ENCODE measurements at regions not wholly inside any gene's neighbourhood (a gene's known extent, or its start where the extent isn't known, plus 50 kb on each side); places are given as distances from the start of the nearest gene placed in this dataset.

GRCh38 chr10:89085153-89085552 is 94.6 kb downstream of the FAS start:
- H3F3A ChIP-seq (ENCODE audit: insufficient read depth, low read length) = no peaks in the 10 kb centered on the region
- H3K27me3 ChIP-seq (ENCODE audit: insufficient read depth, low read length) = no peaks in the 10 kb centered on the region
- H3K9me2 ChIP-seq (ENCODE audit: low read depth, low read length) = no peaks in the 10 kb centered on the region
- H3K4me3 ChIP-seq (ENCODE audit: low read depth, low read length, poor library complexity, severe bottlenecking) = no peak overlapping the region
- no peak for TF ChIP-seq EZH2 (IDR thresholded peaks at IDR 0.05; ENCODE audit: borderline replicate concordance, low read length)
- no peak for TF ChIP-seq CTCF (IDR thresholded peaks at IDR 0.05; ENCODE audit: low read length)
- no peaks in the 10 kb centered on the region for H3K79me2 ChIP-seq (ENCODE audit: insufficient read depth, low read length)
- H3K36me3 ChIP-seq (ENCODE audit: insufficient read depth, low read length) = no peaks in the 10 kb centered on the region
- no peak overlapping the region for H3K27ac ChIP-seq (ENCODE audit: low read depth, low read length, poor library complexity, severe bottlenecking)
- no peaks in the 10 kb centered on the region for H4K20me1 ChIP-seq (ENCODE audit: insufficient read depth, low read length)
- H2AFZ ChIP-seq (ENCODE audit: low read length) = no peak overlapping the region
- no peak overlapping the region for H3K4me2 ChIP-seq (ENCODE audit: low read length)
- peaks cover 18% of the 10 kb centered on the region for H3K4me1 ChIP-seq (ENCODE audit: insufficient read depth, low read length, severe bottlenecking)
- H3K9me3 ChIP-seq (ENCODE audit: low read length) = no peaks in the 10 kb centered on the region
- H3K9ac ChIP-seq (ENCODE audit: low read length) = no peak overlapping the region

GRCh38 chr10:89082086-89082485 is 91.5 kb downstream of the FAS start:
- no peak overlapping the region for H3K4me3 ChIP-seq (ENCODE audit: low read depth, low read length, poor library complexity, severe bottlenecking)
- H3K4me1 ChIP-seq (ENCODE audit: insufficient read depth, low read length, severe bottlenecking) = peaks cover 10% of the 10 kb centered on the region
- no peaks in the 10 kb centered on the region for H3F3A ChIP-seq (ENCODE audit: insufficient read depth, low read length)
- no peaks in the 10 kb centered on the region for H3K9me3 ChIP-seq (ENCODE audit: low read length)
- H3K9me2 ChIP-seq (ENCODE audit: low read depth, low read length) = no peaks in the 10 kb centered on the region
- H3K27me3 ChIP-seq (ENCODE audit: insufficient read depth, low read length) = no peaks in the 10 kb centered on the region
- no peaks in the 10 kb centered on the region for H3K36me3 ChIP-seq (ENCODE audit: insufficient read depth, low read length)
- no peak overlapping the region for H3K4me2 ChIP-seq (ENCODE audit: low read length)
- no peak overlapping the region for H2AFZ ChIP-seq (ENCODE audit: low read length)
- no peaks in the 10 kb centered on the region for H4K20me1 ChIP-seq (ENCODE audit: insufficient read depth, low read length)
- no peak for TF ChIP-seq CTCF (IDR thresholded peaks at IDR 0.05; ENCODE audit: low read length)
- no peak for TF ChIP-seq EZH2 (IDR thresholded peaks at IDR 0.05; ENCODE audit: borderline replicate concordance, low read length)
- H3K27ac ChIP-seq (ENCODE audit: low read depth, low read length, poor library complexity, severe bottlenecking) = no peak overlapping the region
- no peak overlapping the region for H3K9ac ChIP-seq (ENCODE audit: low read length)
- H3K79me2 ChIP-seq (ENCODE audit: insufficient read depth, low read length) = no peaks in the 10 kb centered on the region

GRCh38 chr10:89080660-89081059 is 90.1 kb downstream of the FAS start:
- no peaks in the 10 kb centered on the region for H3F3A ChIP-seq (ENCODE audit: insufficient read depth, low read length)
- no peak overlapping the region for H3K27ac ChIP-seq (ENCODE audit: low read depth, low read length, poor library complexity, severe bottlenecking)
- no peak overlapping the region for H3K9ac ChIP-seq (ENCODE audit: low read length)
- no peak overlapping the region for H3K4me3 ChIP-seq (ENCODE audit: low read depth, low read length, poor library complexity, severe bottlenecking)
- H3K36me3 ChIP-seq (ENCODE audit: insufficient read depth, low read length) = no peaks in the 10 kb centered on the region
- no peaks in the 10 kb centered on the region for H3K79me2 ChIP-seq (ENCODE audit: insufficient read depth, low read length)
- no peaks in the 10 kb centered on the region for H3K4me1 ChIP-seq (ENCODE audit: insufficient read depth, low read length, severe bottlenecking)
- no peak for TF ChIP-seq EZH2 (IDR thresholded peaks at IDR 0.05; ENCODE audit: borderline replicate concordance, low read length)
- no peaks in the 10 kb centered on the region for H4K20me1 ChIP-seq (ENCODE audit: insufficient read depth, low read length)
- no peak overlapping the region for H2AFZ ChIP-seq (ENCODE audit: low read length)
- no peaks in the 10 kb centered on the region for H3K27me3 ChIP-seq (ENCODE audit: insufficient read depth, low read length)
- H3K4me2 ChIP-seq (ENCODE audit: low read length) = no peak overlapping the region
- no peaks in the 10 kb centered on the region for H3K9me2 ChIP-seq (ENCODE audit: low read depth, low read length)
- no peaks in the 10 kb centered on the region for H3K9me3 ChIP-seq (ENCODE audit: low read length)

- H3K36me3 ChIP-seq (ENCODE audit: insufficient read depth, low read length) = no peaks in the 10 kb centered on the region
- H3F3A ChIP-seq (ENCODE audit: insufficient read depth, low read length) = no peaks in the 10 kb centered on the region
- H3K4me1 ChIP-seq (ENCODE audit: insufficient read depth, low read length, severe bottlenecking) = no peaks in the 10 kb centered on the region
- H3K27ac ChIP-seq (ENCODE audit: low read depth, low read length, poor library complexity, severe bottlenecking) = no peak overlapping the region
- H2AFZ ChIP-seq (ENCODE audit: low read length) = no peak overlapping the region
- no peaks in the 10 kb centered on the region for H3K27me3 ChIP-seq (ENCODE audit: insufficient read depth, low read length)
- no peaks in the 10 kb centered on the region for H4K20me1 ChIP-seq (ENCODE audit: insufficient read depth, low read length)
- H3K4me2 ChIP-seq (ENCODE audit: low read length) = no peak overlapping the region
- H3K9me2 ChIP-seq (ENCODE audit: low read depth, low read length) = no peaks in the 10 kb centered on the region
- no peaks in the 10 kb centered on the region for H3K79me2 ChIP-seq (ENCODE audit: insufficient read depth, low read length)
- H3K9me3 ChIP-seq (ENCODE audit: low read length) = no peaks in the 10 kb centered on the region
- H3K4me3 ChIP-seq (ENCODE audit: low read depth, low read length, poor library complexity, severe bottlenecking) = no peak overlapping the region
- H3K9ac ChIP-seq (ENCODE audit: low read length) = no peak overlapping the region
- TF ChIP-seq CTCF (IDR thresholded peaks at IDR 0.05; ENCODE audit: low read length) = no peak
- no peak for TF ChIP-seq EZH2 (IDR thresholded peaks at IDR 0.05; ENCODE audit: borderline replicate concordance, low read length)
Measured at GRCh38 chr10:89079961-89080360, 89.4 kb downstream of the FAS start.

All from OCI-LY1 (cell line).